OCI-LY7 (cell line): ENCODE measurements at regions not wholly inside any gene's neighbourhood (a gene's known extent, or its start where the extent isn't known, plus 50 kb on each side); places are given as distances from the start of the nearest gene placed in this dataset.

Experiments
- BruUV-seq: library from RNA; stranded (reverse); fragments of 400-500 nt; replicated peaks from 2 replicates; lab custom pipeline; 2021; lab: Mats Ljungman, UMichigan
- CTCF ChIA-PET: fragments of 300-600 bp; sonication (Branson Sonifier 250); formaldehyde crosslinking; loops from one replicate; lab custom pipeline; 2022; ENCODE audit warnings: antibody characterized with exemption; ENCODE audit not compliant: unreplicated experiment; lab: Charles Lee
- POLR2A ChIA-PET: fragments of 300-600 bp; sonication (Branson Sonifier 250); formaldehyde crosslinking; loops from one replicate; lab custom pipeline; 2022; ENCODE audit warnings: antibody characterized with exemption; lab: Charles Lee
- DNase-seq: peaks from one replicate; pipeline ENCODE4 v3.0.0-alpha.2; 2015; ENCODE audit warnings: low spot score
- H2AFZ ChIP-seq: fragments of 200-600 bp; sonication (generic), shearing (Covaris generic); 2 replicates; pipeline ENCODE4 v1.6.1; 2014; ENCODE audit warnings: mild to moderate bottlenecking, antibody characterized with exemption, low read length, moderate library complexity
- H3K27ac ChIP-seq: fragments of 200-600 bp; sonication (generic); 2 replicates; pipeline ENCODE4 v1.5.1; 2014; ENCODE audit warnings: mixed run types, low read depth, mild to moderate bottlenecking, moderate library complexity, low read length, inconsistent platforms; ENCODE audit not compliant: poor library complexity, severe bottlenecking
- H3K36me3 ChIP-seq: fragments of 200-600 bp; sonication (generic); 2 replicates; pipeline ENCODE4 v1.6.1; 2014; ENCODE audit warnings: mild to moderate bottlenecking, antibody characterized with exemption, low read length, moderate library complexity, mixed read lengths; ENCODE audit not compliant: insufficient read depth
- H3K4me1 ChIP-seq: fragments of 200-600 bp; sonication (generic); 2 replicates; pipeline ENCODE4 v1.5.1; 2014; ENCODE audit warnings: mild to moderate bottlenecking, low read length; ENCODE audit not compliant: insufficient read depth, poor library complexity, severe bottlenecking
- H3K4me2 ChIP-seq: fragments of 200-600 bp; sonication (generic); 2 replicates; pipeline ENCODE4 v1.6.1; 2014; ENCODE audit warnings: mild to moderate bottlenecking, low read length
- H3K4me3 ChIP-seq: fragments of 200-600 bp; sonication (generic); 2 replicates; pipeline ENCODE4 v1.5.1; 2014; ENCODE audit warnings: mild to moderate bottlenecking, low read depth, low read length; ENCODE audit not compliant: poor library complexity, severe bottlenecking
- H3K79me2 ChIP-seq: fragments of 200-600 bp; sonication (generic); 2 replicates; pipeline ENCODE4 v1.6.1; 2016; ENCODE audit warnings: low read depth, mild to moderate bottlenecking, low read length, moderate library complexity, mixed read lengths; ENCODE audit not compliant: insufficient read depth
- H3K9me2 ChIP-seq: fragments of 200-600 bp; sonication (generic); 2 replicates; pipeline ENCODE4 v1.6.1; 2016; ENCODE audit warnings: mild to moderate bottlenecking, low read length, mixed read lengths; ENCODE audit not compliant: insufficient read depth
- H3K9me3 ChIP-seq: fragments of 200-600 bp; sonication (generic); 2 replicates; pipeline ENCODE4 v1.6.1; 2014; ENCODE audit warnings: mild to moderate bottlenecking, mixed run types, low read length, mixed read lengths
- H4K20me1 ChIP-seq: fragments of 200-600 bp; sonication (generic); 2 replicates; pipeline ENCODE4 v1.6.1; 2014; ENCODE audit warnings: mild to moderate bottlenecking, antibody characterized with exemption, low read length, moderate library complexity, mixed read lengths; ENCODE audit not compliant: insufficient read depth
- CTCF ChIP-seq: fragments of 200-600 bp; sonication (generic); conservative IDR thresholded peaks from 2 replicates; pipeline ENCODE4 v1.5.1; 2014; ENCODE audit warnings: mild to moderate bottlenecking, antibody characterized with exemption, low read length, moderate library complexity, mixed read lengths
- EZH2phosphoT487 ChIP-seq: fragments of 200-600 bp; sonication (generic); IDR thresholded peaks from 2 replicates; pipeline ENCODE4 v1.6.1; 2018; ENCODE audit warnings: low read depth, borderline replicate concordance, mild to moderate bottlenecking, mixed run types, antibody characterized with exemption, low read length, moderate library complexity, mixed read lengths
- intact Hi-C: fragments of 100-400 bp; cut with micrococcal nuclease; formaldehyde crosslinking; loops from one replicate; pipeline ENCODE4 v1.10.0; 2022; ENCODE audit not compliant: unreplicated experiment

GRCh38 chr12:11559626-11560340 lies 89.7 kb upstream of the ETV6 start:
- Histone ChIP-seq H3K9me2 (no peaks in the 10 kb centered on the region), H3K4me3 (no peak overlapping the region), H3K4me1 (no peaks in the 10 kb centered on the region), H3K9me3 (no peaks in the 10 kb centered on the region), H2AFZ (no peak overlapping the region), H3K36me3 (no peaks in the 10 kb centered on the region), H3K4me2 (no peak overlapping the region), H3K79me2 (no peaks in the 10 kb centered on the region), H4K20me1 (no peaks in the 10 kb centered on the region), H3K27ac (no peak overlapping the region)
- intact Hi-C loops, result no loop called here
- no TSS peak for BruUV-seq
- TF ChIP-seq CTCF, result no peak
- no peak for TF ChIP-seq EZH2phosphoT487
- ChIA-PET POLR2A (interaction anchor here (0.6 kb wide), 1 partner anchor 156 kb away, joined by 3 read pairs; no protein-coding TSS in a partner anchor), CTCF (no interaction called here)
- no peak for DNase-seq

- ChIA-PET POLR2A (no interaction called here), CTCF (no interaction called here)
- no peaks in the 10 kb centered on the region for H3K4me1 ChIP-seq
- no peak for DNase-seq
- no peak for TF ChIP-seq CTCF
- TF ChIP-seq EZH2phosphoT487, result no peak
- H3K4me2 ChIP-seq, result no peak overlapping the region
- no peak overlapping the region for H3K4me3 ChIP-seq
- H2AFZ ChIP-seq, result no peak overlapping the region
- H4K20me1 ChIP-seq, result no peaks in the 10 kb centered on the region
- no peaks in the 10 kb centered on the region for H3K9me2 ChIP-seq
- no peaks in the 10 kb centered on the region for H3K79me2 ChIP-seq
- H3K27ac ChIP-seq, result no peak overlapping the region
- intact Hi-C loops, result no loop called here
- no peaks in the 10 kb centered on the region for H3K9me3 ChIP-seq
- H3K36me3 ChIP-seq, result no peaks in the 10 kb centered on the region
- no TSS peak for BruUV-seq
Measured at GRCh38 chr12:11561411-11561810, 88.1 kb upstream of the ETV6 start.
